ENCODE measurements at regions not wholly inside any gene's neighbourhood (a gene's known extent, or its start where the extent isn't known, plus 50 kb on each side); places are given as distances from the start of the nearest gene placed in this dataset.

GRCh38 chr1:222233444-222234158 lies 314.3 kb downstream of the HHIPL2 start:
- no peak overlapping the region for H3K4me3 ChIP-seq (ENCODE audit: low read length)
- no peaks in the 10 kb centered on the region for H3K27me3 ChIP-seq (ENCODE audit: insufficient read depth, low read length)
- 85% methylated on average over 4 of the region's 6 CpGs for WGBS
- no peaks in the 10 kb centered on the region for H3K36me3 ChIP-seq (ENCODE audit: insufficient read depth, low read length)
- no peaks in the 10 kb centered on the region for H3K4me1 ChIP-seq (ENCODE audit: insufficient read depth, low read length)
- no peaks in the 10 kb centered on the region for H3K9me3 ChIP-seq (ENCODE audit: insufficient read depth, low read depth, low read length)
- no peak overlapping the region for H3K9ac ChIP-seq (ENCODE audit: low read depth, low read length)
- no peak overlapping the region for H3K27ac ChIP-seq (ENCODE audit: low read depth, low read length)

- H3K36me3 ChIP-seq (ENCODE audit: insufficient read depth, low read length): no peaks in the 10 kb centered on the region
- H3K4me1 ChIP-seq (ENCODE audit: insufficient read depth, low read length): no peaks in the 10 kb centered on the region
- H3K4me3 ChIP-seq (ENCODE audit: low read length): no peak overlapping the region
- H3K9ac ChIP-seq (ENCODE audit: low read depth, low read length): no peak overlapping the region
- H3K27ac ChIP-seq (ENCODE audit: low read depth, low read length): no peak overlapping the region
- no peaks in the 10 kb centered on the region for H3K9me3 ChIP-seq (ENCODE audit: insufficient read depth, low read depth, low read length)
- H3K27me3 ChIP-seq (ENCODE audit: insufficient read depth, low read length): no peaks in the 10 kb centered on the region
Measured at GRCh38 chr1:222232842-222233241, 315.1 kb downstream of the HHIPL2 start.

- H3K27me3 ChIP-seq (ENCODE audit: insufficient read depth, low read length): no peaks in the 10 kb centered on the region
- no peak overlapping the region for H3K27ac ChIP-seq (ENCODE audit: low read depth, low read length)
- H3K9ac ChIP-seq (ENCODE audit: low read depth, low read length): no peak overlapping the region
- H3K36me3 ChIP-seq (ENCODE audit: insufficient read depth, low read length): no peaks in the 10 kb centered on the region
- no peaks in the 10 kb centered on the region for H3K4me1 ChIP-seq (ENCODE audit: insufficient read depth, low read length)
- H3K9me3 ChIP-seq (ENCODE audit: insufficient read depth, low read depth, low read length): no peaks in the 10 kb centered on the region
- 95% methylated on average over 2 of the region's 4 CpGs for WGBS
- H3K4me3 ChIP-seq (ENCODE audit: low read length): no peak overlapping the region
Measured at GRCh38 chr1:222229672-222230312, 318.1 kb downstream of the HHIPL2 start.

DNA sequence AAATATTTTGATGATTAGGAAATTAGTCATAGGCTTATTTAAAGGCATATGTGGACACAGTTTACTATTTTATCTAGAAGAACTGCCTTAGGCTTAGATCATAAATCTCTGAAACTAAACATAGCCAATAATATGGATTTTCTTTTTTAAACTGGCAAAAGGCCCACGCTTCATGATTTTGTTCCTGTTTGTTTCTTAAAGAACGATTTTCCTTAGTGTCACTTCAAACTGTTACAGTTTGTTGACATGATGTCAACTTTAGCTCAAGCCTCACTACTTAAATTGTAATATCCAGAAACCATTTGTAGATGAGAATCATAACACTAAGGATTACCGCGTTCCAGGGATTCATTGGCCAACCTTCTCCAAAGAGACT lies 322.6 kb downstream of the HHIPL2 start:
- Histone ChIP-seq H3K36me3 (ENCODE audit: insufficient read depth, low read length) (no peaks in the 10 kb centered on the region), H3K9ac (ENCODE audit: low read depth, low read length) (no peak overlapping the region), H3K4me1 (ENCODE audit: insufficient read depth, low read length) (0 out of 2 replicates have a peak, but pooled peaks cover 13% of the 10 kb centered on the region), H3K4me3 (ENCODE audit: low read length) (no peak overlapping the region), H3K27me3 (ENCODE audit: insufficient read depth, low read length) (no peaks in the 10 kb centered on the region), H3K27ac (ENCODE audit: low read depth, low read length) (no peak overlapping the region), H3K9me3 (ENCODE audit: insufficient read depth, low read depth, low read length) (peaks cover 14% of the 10 kb centered on the region)
- 97% methylated on average over 4 of the region's 4 CpGs for WGBS

GRCh38 chr1:222224636-222225315 lies 323.1 kb downstream of the HHIPL2 start:
- H3K9me3 ChIP-seq (ENCODE audit: insufficient read depth, low read depth, low read length): peaks cover 19% of the 10 kb centered on the region
- no peak overlapping the region for H3K9ac ChIP-seq (ENCODE audit: low read depth, low read length)
- H3K27me3 ChIP-seq (ENCODE audit: insufficient read depth, low read length): no peaks in the 10 kb centered on the region
- H3K4me3 ChIP-seq (ENCODE audit: low read length): no peak overlapping the region
- WGBS: 93% methylated on average over 4 of the region's 4 CpGs
- H3K36me3 ChIP-seq (ENCODE audit: insufficient read depth, low read length): no peaks in the 10 kb centered on the region
- H3K4me1 ChIP-seq (ENCODE audit: insufficient read depth, low read length): 0 out of 2 replicates have a peak, but pooled peaks cover 13% of the 10 kb centered on the region
- no peak overlapping the region for H3K27ac ChIP-seq (ENCODE audit: low read depth, low read length)

DNA sequence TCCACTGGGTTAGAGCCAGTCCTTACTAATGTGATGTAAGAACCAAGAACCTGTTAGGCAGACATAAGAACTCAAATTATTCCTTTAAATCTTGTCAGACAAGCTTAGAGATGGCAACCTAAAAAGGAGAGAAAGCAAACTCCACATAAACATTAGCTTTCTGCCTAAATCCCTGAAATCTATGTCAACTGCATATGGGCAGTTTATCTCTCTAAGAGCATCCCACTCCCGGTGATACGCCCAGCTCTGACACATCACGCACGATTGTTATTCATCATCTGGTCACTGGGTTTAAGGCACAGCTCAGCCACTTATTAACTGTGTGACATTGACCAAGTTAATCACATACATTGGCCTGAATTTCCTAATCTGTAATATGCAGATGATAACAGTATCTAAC lies 323.7 kb downstream of the HHIPL2 start:
- Histone ChIP-seq H3K27me3 (ENCODE audit: insufficient read depth, low read length) (no peaks in the 10 kb centered on the region), H3K4me3 (ENCODE audit: low read length) (no peak overlapping the region), H3K36me3 (ENCODE audit: insufficient read depth, low read length) (no peaks in the 10 kb centered on the region), H3K27ac (ENCODE audit: low read depth, low read length) (no peak overlapping the region), H3K9me3 (ENCODE audit: insufficient read depth, low read depth, low read length) (peaks cover 26% of the 10 kb centered on the region), H3K4me1 (ENCODE audit: insufficient read depth, low read length) (0 out of 2 replicates have a peak, but pooled peaks cover 13% of the 10 kb centered on the region), H3K9ac (ENCODE audit: low read depth, low read length) (no peak overlapping the region)
- 91% methylated on average over 4 of the region's 4 CpGs for WGBS

DNA sequence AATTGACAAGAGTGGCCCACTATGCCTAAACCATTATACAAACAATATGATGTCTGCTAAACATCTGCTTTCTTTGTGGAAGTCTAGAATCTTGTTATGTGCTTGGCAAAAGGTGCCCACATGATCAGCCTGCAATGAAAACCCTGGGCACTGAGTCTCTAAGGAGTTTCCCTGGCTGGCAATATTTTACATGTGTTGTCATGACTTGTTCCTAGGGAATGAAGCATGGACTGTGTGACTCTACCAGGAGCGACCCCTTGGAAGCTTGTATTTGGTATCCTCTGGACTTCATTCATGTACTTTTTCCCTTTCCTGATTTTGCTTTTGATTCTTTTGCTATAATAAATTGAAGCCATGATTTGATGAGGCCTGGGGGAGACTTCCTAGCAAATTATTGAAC lies 324.9 kb downstream of the HHIPL2 start:
- Histone ChIP-seq H3K4me3 (ENCODE audit: low read length) (no peak overlapping the region), H3K4me1 (ENCODE audit: insufficient read depth, low read length) (0 out of 2 replicates have a peak, but pooled peaks cover 13% of the 10 kb centered on the region), H3K27me3 (ENCODE audit: insufficient read depth, low read length) (no peaks in the 10 kb centered on the region), H3K36me3 (ENCODE audit: insufficient read depth, low read length) (no peaks in the 10 kb centered on the region), H3K9me3 (ENCODE audit: insufficient read depth, low read depth, low read length) (peaks cover 30% of the 10 kb centered on the region), H3K9ac (ENCODE audit: low read depth, low read length) (no peak overlapping the region), H3K27ac (ENCODE audit: low read depth, low read length) (no peak overlapping the region)
- WGBS: 70% methylated on average over 1 of the region's 1 CpG

- H3K4me3 ChIP-seq (ENCODE audit: low read length): no peak overlapping the region
- H3K36me3 ChIP-seq (ENCODE audit: insufficient read depth, low read length): no peaks in the 10 kb centered on the region
- peaks cover 24% of the 10 kb centered on the region for H3K9me3 ChIP-seq (ENCODE audit: insufficient read depth, low read depth, low read length)
- H3K9ac ChIP-seq (ENCODE audit: low read depth, low read length): no peak overlapping the region
- 96% methylated on average over 2 of the region's 3 CpGs for WGBS
- no peaks in the 10 kb centered on the region for H3K27me3 ChIP-seq (ENCODE audit: insufficient read depth, low read length)
- H3K4me1 ChIP-seq (ENCODE audit: insufficient read depth, low read length): no peaks in the 10 kb centered on the region
- H3K27ac ChIP-seq (ENCODE audit: low read depth, low read length): no peak overlapping the region
Measured at GRCh38 chr1:222216255-222216754, 331.6 kb downstream of the HHIPL2 start.

DNA sequence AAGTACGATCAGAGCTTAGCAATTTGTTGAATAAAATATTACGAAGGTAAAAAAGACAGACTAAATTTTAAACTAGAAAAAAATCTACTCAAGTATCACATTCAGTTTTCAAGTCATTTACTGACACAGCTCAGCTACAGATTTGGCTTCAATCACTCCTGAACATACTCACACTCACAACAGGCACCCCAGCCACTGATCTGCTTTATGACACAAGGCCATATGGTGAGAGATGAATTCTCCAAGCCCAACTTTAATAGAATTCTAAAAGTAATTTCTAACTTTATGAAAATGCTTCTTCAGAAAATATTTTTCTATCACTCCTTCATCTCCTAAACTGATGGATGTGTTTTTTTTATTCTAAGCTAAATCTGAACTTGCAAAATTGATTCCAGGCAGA lies 337.1 kb downstream of the HHIPL2 start:
- WGBS: 100% methylated on average over 1 of the region's 2 CpGs

DNA sequence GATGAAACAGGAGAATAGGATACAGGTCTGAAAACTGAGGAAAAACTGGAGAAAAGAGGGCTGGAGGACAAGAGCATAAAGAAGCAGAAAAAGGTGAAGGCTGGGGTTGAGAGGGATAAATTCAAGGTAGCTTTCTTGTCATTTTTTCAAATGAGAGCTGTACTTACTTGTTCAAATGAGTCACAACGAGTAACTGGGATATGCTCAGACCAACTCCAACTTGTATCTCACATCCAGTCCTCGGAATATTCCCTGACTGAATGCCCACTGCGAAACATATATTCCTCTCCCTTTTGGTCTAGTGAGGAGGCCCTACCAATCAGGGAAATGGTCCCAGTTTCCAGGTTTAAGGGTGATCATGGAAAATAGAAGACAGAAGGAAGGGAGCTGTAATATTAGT lies 343.4 kb downstream of the HHIPL2 start:
- Histone ChIP-seq H3K27me3 (ENCODE audit: insufficient read depth, low read length) (no peaks in the 10 kb centered on the region), H3K9ac (ENCODE audit: low read depth, low read length) (no peak overlapping the region), H3K4me1 (ENCODE audit: insufficient read depth, low read length) (no peaks in the 10 kb centered on the region), H3K9me3 (ENCODE audit: insufficient read depth, low read depth, low read length) (no peaks in the 10 kb centered on the region), H3K4me3 (ENCODE audit: low read length) (no peak overlapping the region), H3K36me3 (ENCODE audit: insufficient read depth, low read length) (no peaks in the 10 kb centered on the region), H3K27ac (ENCODE audit: low read depth, low read length) (no peak overlapping the region)
- WGBS: 92% methylated on average over 3 of the region's 3 CpGs

More for the DNA sequence above, 337.1 kb downstream of the HHIPL2 start:
- Histone ChIP-seq H3K9me3 (ENCODE audit: insufficient read depth, low read depth, low read length) (no peaks in the 10 kb centered on the region), H3K9ac (ENCODE audit: low read depth, low read length) (no peak overlapping the region), H3K27ac (ENCODE audit: low read depth, low read length) (no peak overlapping the region), H3K27me3 (ENCODE audit: insufficient read depth, low read length) (no peaks in the 10 kb centered on the region), H3K36me3 (ENCODE audit: insufficient read depth, low read length) (no peaks in the 10 kb centered on the region), H3K4me1 (ENCODE audit: insufficient read depth, low read length) (no peaks in the 10 kb centered on the region), H3K4me3 (ENCODE audit: low read length) (no peak overlapping the region)

DNA sequence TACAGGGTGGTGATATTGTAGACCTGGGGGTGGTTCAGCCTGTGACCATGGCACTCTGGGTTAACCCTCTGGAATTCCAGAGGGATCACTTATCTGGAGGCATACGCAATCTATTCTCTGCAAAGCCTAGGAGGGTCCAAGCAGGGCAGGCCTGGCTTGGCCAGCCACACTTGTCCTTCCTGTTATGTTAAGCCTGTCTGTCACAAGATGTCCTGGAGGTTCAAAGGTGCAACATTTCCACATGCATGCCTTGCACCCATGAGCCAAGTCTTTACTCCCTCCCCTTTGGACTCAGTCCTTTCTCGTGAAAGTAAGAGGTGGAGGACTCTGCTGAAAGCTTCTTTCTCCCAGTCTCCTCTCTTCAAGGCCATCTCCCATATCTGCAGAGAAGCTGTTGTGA lies 345.1 kb downstream of the HHIPL2 start:
- H3K36me3 ChIP-seq (ENCODE audit: insufficient read depth, low read length): no peaks in the 10 kb centered on the region
- WGBS: 88% methylated on average over 2 of the region's 2 CpGs
- H3K9ac ChIP-seq (ENCODE audit: low read depth, low read length): no peak overlapping the region
- H3K4me1 ChIP-seq (ENCODE audit: insufficient read depth, low read length): no peaks in the 10 kb centered on the region
- no peaks in the 10 kb centered on the region for H3K9me3 ChIP-seq (ENCODE audit: insufficient read depth, low read depth, low read length)
- H3K4me3 ChIP-seq (ENCODE audit: low read length): no peak overlapping the region
- no peaks in the 10 kb centered on the region for H3K27me3 ChIP-seq (ENCODE audit: insufficient read depth, low read length)
- H3K27ac ChIP-seq (ENCODE audit: low read depth, low read length): no peak overlapping the region
